Endothelial cell of umbilical vein (primary cell): ENCODE measurements at regions not wholly inside any gene's neighbourhood (a gene's known extent, or its start where the extent isn't known, plus 50 kb on each side); places are given as distances from the start of the nearest gene placed in this dataset.

ENCODE experiments used
- BruUV-seq: library from RNA; stranded (reverse); fragments of 400-500 nt; replicated peaks from 2 replicates; lab custom pipeline; 2021; lab: Mats Ljungman, UMichigan
- CTCF ChIA-PET: fragments of 300-600, 350-600 bp; sonication (Branson Sonifier 250); formaldehyde crosslinking; loops from one replicate; lab custom pipeline; 2021; ENCODE audit warnings: antibody characterized with exemption, inconsistent platforms; lab: Charles Lee
- POLR2A ChIA-PET: fragments of 300-600, 350-600 bp; sonication (Branson Sonifier 250); formaldehyde crosslinking; loops from one replicate; lab custom pipeline; 2021; ENCODE audit warnings: antibody characterized with exemption, inconsistent platforms; lab: Charles Lee
- DNase-seq: peaks from one replicate; pipeline ENCODE4 v3.0.0-alpha.2; 2011; ENCODE audit warnings: low read depth, low spot score
- FAIRE-seq: peaks from 2 replicates; lab custom pipeline; 2011; peaks lifted over from hg19 to GRCh38; lab: Jason Lieb, UNC
- H2AFZ ChIP-seq: 2 replicates; pipeline ENCODE4 v1.6.0; 2012; ENCODE audit warnings: low read depth, low read length, control low read depth, inconsistent platforms
- H3K27ac ChIP-seq: 2 replicates; pipeline ENCODE4 v1.5.1; 2011; ENCODE audit warnings: low read depth, mild to moderate bottlenecking, control low read depth, low read length, moderate library complexity; ENCODE audit not compliant: insufficient read depth
- H3K27me3 ChIP-seq, 2 experiments: 2 replicates each; pipeline versions ENCODE4 v1.6.0 to v1.6.1; 2011; ENCODE audit warnings: low read length in 2 of 2, mixed read lengths in 1 of 2; ENCODE audit not compliant: control insufficient read depth in 2 of 2, insufficient read depth in 2 of 2
- H3K36me3 ChIP-seq, 2 experiments: 2 replicates in 1 of 2; 3 replicates in 1 of 2; pipeline ENCODE4 v1.5.1; 2011; ENCODE audit warnings: low read length in 2 of 2, mild to moderate bottlenecking in 1 of 2, moderate library complexity in 1 of 2; ENCODE audit not compliant: control insufficient read depth in 2 of 2, insufficient read depth in 2 of 2; ENCODE audit errors: extremely low read depth in 1 of 2
- H3K4me1 ChIP-seq: 3 replicates; pipeline ENCODE4 v1.5.1; 2011; ENCODE audit warnings: mild to moderate bottlenecking, low read length; ENCODE audit not compliant: control insufficient read depth, insufficient read depth; ENCODE audit errors: extremely low read depth
- H3K4me2 ChIP-seq: 2 replicates; pipeline ENCODE4 v1.6.1; 2011; ENCODE audit warnings: low read length, control low read depth, mixed read lengths; ENCODE audit not compliant: insufficient read depth
- H3K4me3 ChIP-seq, 3 experiments: fragments of 200-600 bp in 1 of 3; sonication (generic), shearing (Covaris generic) in 1 of 3; replicated peaks in 1 of 3; 2 replicates each; pipeline ENCODE4 v1.5.1; 2011 to 2016; ENCODE audit warnings: control low read depth in 3 of 3, low read length in 3 of 3, mild to moderate bottlenecking in 2 of 3, inconsistent platforms in 1 of 3, low read depth in 1 of 3, moderate library complexity in 1 of 3; ENCODE audit not compliant: insufficient read depth in 1 of 3
- H3K79me2 ChIP-seq: 2 replicates; pipeline ENCODE4 v1.6.0; 2012; ENCODE audit warnings: low read length, inconsistent platforms; ENCODE audit not compliant: control insufficient read depth, insufficient read depth
- H3K9ac ChIP-seq: replicated peaks from 2 replicates; pipeline ENCODE3; 2011; ENCODE audit warnings: low read length, control low read depth; ENCODE audit not compliant: insufficient read depth; ENCODE audit errors: extremely low read depth
- H3K9me1 ChIP-seq: replicated peaks from 3 replicates; pipeline ENCODE4 v1.6.0; 2011; ENCODE audit warnings: mild to moderate bottlenecking, low read length; ENCODE audit not compliant: control insufficient read depth, insufficient read depth; ENCODE audit errors: extremely low read depth
- H3K9me3 ChIP-seq: replicated peaks from 2 replicates; pipeline ENCODE4 v1.5.1; 2012; ENCODE audit warnings: low read length, inconsistent platforms; ENCODE audit not compliant: control insufficient read depth, insufficient read depth
- H4K20me1 ChIP-seq: replicated peaks from 2 replicates; pipeline ENCODE3; 2011; ENCODE audit warnings: mild to moderate bottlenecking, low read length; ENCODE audit not compliant: control insufficient read depth, insufficient read depth; ENCODE audit errors: extremely low read depth
- CTCF ChIP-seq, 2 donors: IDR thresholded peaks; 1 replicate in 1 of 2; 2 replicates in 1 of 2; pipeline ENCODE4 v1.5.1; 2011; ENCODE audit warnings: low read length in 2 of 2, mild to moderate bottlenecking in 2 of 2, moderate library complexity in 2 of 2, control low read depth in 1 of 2, inconsistent platforms in 1 of 2, low read depth in 1 of 2; ENCODE audit not compliant: insufficient read depth in 1 of 2; ENCODE audit errors: extremely low read depth in 1 of 2
- EZH2 ChIP-seq: IDR thresholded peaks from 2 replicates; pipeline ENCODE4 v1.6.1; 2012; ENCODE audit warnings: borderline replicate concordance, low read depth, mild to moderate bottlenecking, moderate library complexity, low read length, inconsistent platforms; ENCODE audit not compliant: severe bottlenecking
- FOS ChIP-seq: IDR thresholded peaks from 2 replicates; pipeline ENCODE4 v1.6.1; 2011; ENCODE audit warnings: mild to moderate bottlenecking, low read length, moderate library complexity, borderline replicate concordance; ENCODE audit not compliant: insufficient read depth
- GATA2 ChIP-seq: IDR thresholded peaks from 2 replicates; pipeline ENCODE4 v1.7.0; 2011; ENCODE audit warnings: low read depth, mild to moderate bottlenecking, moderate library complexity, mixed read lengths, low read length; ENCODE audit not compliant: insufficient read length, insufficient read depth
- JUN ChIP-seq: IDR thresholded peaks from 2 replicates; pipeline ENCODE4 v1.6.1; 2011; ENCODE audit warnings: borderline replicate concordance, low read depth; ENCODE audit not compliant: insufficient read length, insufficient read depth
- MYC ChIP-seq: IDR thresholded peaks from one replicate; pipeline ENCODE4 v1.6.1; 2011; ENCODE audit warnings: mild to moderate bottlenecking, low read depth, low read length
- POLR2A ChIP-seq: IDR thresholded peaks from 2 replicates; pipeline ENCODE4 v1.6.1; 2012; ENCODE audit warnings: low read depth, mild to moderate bottlenecking, control low read depth, low read length
- POLR2AphosphoS5 ChIP-seq: IDR thresholded peaks from 2 replicates; pipeline ENCODE4 v1.6.1; 2012; ENCODE audit warnings: low read depth, mild to moderate bottlenecking, control low read depth, low read length, moderate library complexity; ENCODE audit not compliant: insufficient read depth
- dilution Hi-C: fragments of 300-500 bp; cut with MboI; formaldehyde crosslinking; loops from one replicate; pipeline ENCODE4 v1.15.0; 2019; ENCODE audit warnings: low sequenced_read_pairs; ENCODE audit not compliant: extremely low pct_ligation_motif_present
- intact Hi-C: fragments of 100-400 bp; cut with micrococcal nuclease; formaldehyde crosslinking; loops from one replicate; pipeline ENCODE4 v1.10.0; 2022
- TF ChIP-seq, protein P1 (sequence below): IDR thresholded peaks from 2 replicates; pipeline ENCODE4 v1.6.1; 2011; ENCODE audit not compliant: insufficient read depth, insufficient read length

GRCh38 chr12:60191676-60192359 lies 596.0 kb downstream of the SLC16A7 start:
- FAIRE-seq, result no peak
- DNase-seq, result peak; percentile 34
- H3K27me3 ChIP-seq, result no peaks in the 10 kb centered on the region
- ChIA-PET POLR2A (no interaction called here), CTCF (interaction anchor here (1.0 to 1.4 kb wide), 3 partner anchors 8 to 86 kb away, joined by 3 to 4 read pairs (median 4); no protein-coding TSS in a partner anchor)
- BruUV-seq, result no TSS peak
- no peaks in the 10 kb centered on the region for H3K79me2 ChIP-seq
- intact Hi-C loops (no loop called here), dilution Hi-C loops (no loop called here)
- no peak overlapping the region for H3K4me3 ChIP-seq
- no peak overlapping the region for H3K9ac ChIP-seq
- no peaks in the 10 kb centered on the region for H3K9me1 ChIP-seq
- H3K36me3 ChIP-seq, result no peaks in the 10 kb centered on the region
- H3K27ac ChIP-seq, result no peak overlapping the region
- H4K20me1 ChIP-seq, result no peaks in the 10 kb centered on the region
- TF ChIP-seq FOS (peak; percentile 69), MYC (no peak)
- H2AFZ ChIP-seq, result no peak overlapping the region
- peaks cover 6% of the 10 kb centered on the region for H3K4me1 ChIP-seq
- H3K9me3 ChIP-seq, result no peaks in the 10 kb centered on the region
- no peak overlapping the region for H3K4me2 ChIP-seq

DNA sequence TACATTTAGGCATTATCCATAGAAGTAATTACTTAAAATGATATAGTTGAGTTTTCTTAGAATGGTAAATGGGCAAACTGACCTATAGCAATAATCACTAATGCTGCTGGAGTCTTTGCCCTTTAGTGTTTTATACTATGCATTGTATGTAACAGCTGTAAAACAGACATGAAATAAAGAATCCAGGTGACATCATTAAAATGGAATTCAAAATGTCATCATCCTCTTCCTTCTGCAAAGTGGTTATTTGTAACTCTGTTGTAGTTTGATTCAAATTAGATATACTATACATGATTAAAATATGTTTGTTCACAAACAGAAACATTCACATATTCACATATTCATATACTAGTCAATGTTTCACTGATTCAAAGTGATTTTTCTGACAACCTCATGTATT lies 598.8 kb downstream of the SLC16A7 start:
- H3K9me3 ChIP-seq, result no peaks in the 10 kb centered on the region
- DNase-seq (peak; percentile 22), FAIRE-seq (peak; percentile 15)
- H4K20me1 ChIP-seq, result no peaks in the 10 kb centered on the region
- BruUV-seq, result no TSS peak
- CTCF ChIA-PET, result no interaction called here
- intact Hi-C loops, result no loop called here
- POLR2A ChIA-PET, result no interaction called here
- peaks cover 6% of the 10 kb centered on the region for H3K4me1 ChIP-seq
- no peaks in the 10 kb centered on the region for H3K79me2 ChIP-seq
- dilution Hi-C loops, result no loop called here
- no peak overlapping the region for H2AFZ ChIP-seq
- TF ChIP-seq POLR2AphosphoS5 (no peak), POLR2A (no peak), EZH2 (no peak), FOS (no peak), GATA2 (no peak), CTCF (IDR thresholded peaks at IDR 0.05; ENCODE audit: extremely low read depth in 1 of 2, insufficient read depth in 1 of 2, low read depth in 1 of 2, low read length in 2 of 2) (no peak), JUN (no peak)
- TF ChIP-seq, protein P1, sequence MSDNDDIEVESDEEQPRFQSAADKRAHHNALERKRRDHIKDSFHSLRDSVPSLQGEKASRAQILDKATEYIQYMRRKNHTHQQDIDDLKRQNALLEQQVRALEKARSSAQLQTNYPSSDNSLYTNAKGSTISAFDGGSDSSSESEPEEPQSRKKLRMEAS, result no peak
- no peak overlapping the region for H3K27ac ChIP-seq
- H3K36me3 ChIP-seq, result no peaks in the 10 kb centered on the region
- no peak overlapping the region for H3K4me2 ChIP-seq
- no peaks in the 10 kb centered on the region for H3K27me3 ChIP-seq
- H3K4me3 ChIP-seq, result no peak overlapping the region
- no peaks in the 10 kb centered on the region for H3K9me1 ChIP-seq
- H3K9ac ChIP-seq, result no peak overlapping the region
